Right lobe of liver (tissue), 6 donors: ENCODE measurements at regions not wholly inside any gene's neighbourhood (a gene's known extent, or its start where the extent isn't known, plus 50 kb on each side); places are given as distances from the start of the nearest gene placed in this dataset.

Experiments
- ATAC-seq, 4 donors: fragments of 200-7000 bp; cut with Tn5 transposase; one replicate each; pipeline ENCODE4 v1.9.1; 2020; ENCODE audit warnings: mild to moderate bottlenecking in 4 of 4, moderate library complexity in 4 of 4
- DNase-seq, 3 donors: peaks; one replicate each; pipeline ENCODE4 v3.0.0-alpha.2; 2020
- H3K27ac ChIP-seq, 3 donors: fragments of 200-600 bp; one replicate each; pipeline ENCODE4 v1.8.0; 2022
- H3K27me3 ChIP-seq, 2 donors: fragments of 200-600 bp; one replicate each; pipeline ENCODE4 v1.8.0; 2022
- H3K36me3 ChIP-seq, 4 donors: fragments of 200-600 bp; sonication (generic) in 1 of 4; one replicate each; pipeline versions ENCODE4 v1.5.1 to v1.8.0; 2017 to 2022; ENCODE audit warnings: control low read depth in 1 of 4
- H3K4me1 ChIP-seq, 4 donors: fragments of 200-600 bp; sonication (generic) in 1 of 4; one replicate each; pipeline versions ENCODE4 v1.5.1 to v1.8.0; 2017 to 2022; ENCODE audit warnings: control low read depth in 1 of 4
- H3K4me3 ChIP-seq, 3 donors: fragments of 200-600 bp; one replicate each; pipeline ENCODE4 v1.8.0; 2022
- H3K9me3 ChIP-seq, 4 donors: fragments of 200-600 bp; sonication (generic) in 1 of 4; one replicate each; pipeline versions ENCODE4 v1.5.1 to v1.8.0; 2017 to 2022; ENCODE audit warnings: control low read depth in 1 of 4
- CTCF ChIP-seq, 4 donors: fragments of 200-600 bp in 3 of 4; fragments of 450-650 bp in 1 of 4; IDR thresholded peaks; one replicate each; pipeline versions ENCODE4 v1.5.1 to v1.8.0; 2016 to 2022; ENCODE audit warnings: antibody characterized with exemption in 4 of 4, mild to moderate bottlenecking in 2 of 4
- POLR2A ChIP-seq: fragments of 450-650 bp; IDR thresholded peaks from one replicate; pipeline ENCODE4 v1.6.1; 2017; ENCODE audit warnings: antibody characterized with exemption, mild to moderate bottlenecking
- WGBS: methylation state at CpG from one replicate; pipeline ENCODE4 v1.1.6; 2018; ENCODE audit warnings: low coverage, low lambda C conversion rate; ENCODE audit not compliant: insufficient coverage; ENCODE audit errors: missing lambda C conversion rate; 5-methylcytosine and 5-hydroxymethylcytosine counted together
- intact Hi-C, 2 donors: fragments of 100-400 bp; cut with DNase I; formaldehyde crosslinking; loops; one replicate each; pipeline versions ENCODE4 v1.11.2 to v1.14.1; 2022
- donor health status: DM: no; HTN: yes; CAD: no.
- donor health status: DM: no; HTN: no; CAD: no.
- donor health status: DM: no; HTN: no; CAD: no.
- donor health status: DM: no; HTN: yes; CAD: no.
- donor health status: DM: no; HTN: yes; CAD: no.

DNA sequence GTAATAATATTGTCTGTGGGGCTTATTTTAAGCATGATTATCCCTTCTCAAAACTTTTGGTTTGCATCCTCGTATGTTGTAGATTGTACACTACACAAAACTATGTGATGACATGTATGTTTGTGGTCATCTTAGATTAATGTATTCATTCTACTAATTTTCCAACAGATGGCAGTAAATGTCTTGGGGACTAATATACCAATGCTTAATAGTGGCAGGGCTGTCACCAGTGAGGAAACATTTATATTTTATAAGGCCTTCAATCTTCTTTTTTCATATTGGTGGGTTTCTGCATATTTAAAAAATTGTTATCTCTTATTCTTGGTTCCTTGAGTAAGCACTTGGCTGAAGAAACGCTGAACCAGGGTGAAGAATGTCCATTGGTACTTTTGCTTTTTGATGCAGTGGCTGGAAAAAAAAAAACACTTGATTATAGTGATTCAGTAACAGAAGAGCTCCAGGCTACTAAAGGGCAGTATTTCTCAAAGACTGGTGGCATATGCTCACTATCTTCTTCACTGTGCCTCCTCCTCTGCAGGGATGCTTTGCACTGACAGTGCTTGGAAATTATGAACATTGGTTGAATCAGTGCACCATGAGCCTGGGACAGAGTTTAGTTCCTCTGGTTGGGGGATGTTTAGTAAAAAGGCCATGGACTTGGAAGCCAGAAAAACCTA lies 530.3 kb downstream of the RASEF start:
- TF ChIP-seq POLR2A (no peak), CTCF (IDR thresholded peaks at IDR 0.05) (peak; percentile 45 to 54 (median 50))
- intact Hi-C loops, result loop anchor here in 1 of 2 donors (10.0 kb wide), 1 partner anchor 72 kb away; no protein-coding TSS in a partner anchor
- WGBS, result 29% methylated on average over 2 of the region's 2 CpGs
- DNase-seq, result no peak
- no peaks in the 10 kb centered on the region for H3K36me3 ChIP-seq
- H3K4me3 ChIP-seq, result no peak overlapping the region
- no peak overlapping the region for H3K27ac ChIP-seq
- H3K4me1 ChIP-seq, result peaks cover 0 to 9% (median 1%) of the 10 kb centered on the region in 4 donors
- ATAC-seq, result peak; percentile 73 to 89 (median 80)
- no peaks in the 10 kb centered on the region for H3K27me3 ChIP-seq
- peaks cover 0 to under 1% (median 0%) of the 10 kb centered on the region in 4 donors for H3K9me3 ChIP-seq

GRCh38 chr9:82535432-82535998 lies 527.4 kb downstream of the RASEF start:
- Histone ChIP-seq H3K27ac (no peak overlapping the region), H3K9me3 (no peaks in the 10 kb centered on the region), H3K4me1 (peaks cover 0 to 18% (median 1%) of the 10 kb centered on the region in 4 donors), H3K4me3 (no peak overlapping the region), H3K36me3 (no peaks in the 10 kb centered on the region), H3K27me3 (no peaks in the 10 kb centered on the region)
- DNase-seq, result no peak
- no peak for TF ChIP-seq POLR2A
- no peak for TF ChIP-seq CTCF (IDR thresholded peaks at IDR 0.05)
- WGBS, result 53% methylated on average over 2 of the region's 2 CpGs
- intact Hi-C loops, result loop anchor here in 1 of 2 donors (10.0 kb wide), 1 partner anchor 69 kb away; no protein-coding TSS in a partner anchor
- ATAC-seq, result no peak

DNA sequence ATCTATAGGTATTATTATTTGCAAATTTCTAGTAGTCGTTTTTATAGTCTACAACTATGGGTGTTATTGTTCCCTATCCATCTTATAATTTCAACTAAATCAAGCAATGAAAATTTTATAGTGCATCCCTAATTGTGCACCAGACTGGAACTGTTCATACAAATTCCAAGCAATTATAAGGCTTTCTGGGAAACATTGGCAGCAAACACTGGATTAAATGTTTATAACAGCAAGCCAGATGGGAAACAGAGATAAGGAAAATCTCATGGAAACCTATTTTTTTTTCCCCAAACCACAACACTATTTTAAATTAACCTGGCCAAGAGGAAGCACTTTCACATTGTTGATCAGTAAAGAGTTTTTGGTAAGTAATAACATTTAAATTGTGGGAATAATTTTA lies 524.3 kb downstream of the RASEF start:
- Histone ChIP-seq H3K4me3 (no peak overlapping the region), H3K27me3 (no peaks in the 10 kb centered on the region), H3K9me3 (no peaks in the 10 kb centered on the region), H3K27ac (no peak overlapping the region), H3K36me3 (no peaks in the 10 kb centered on the region), H3K4me1 (peaks cover 0 to 9% (median 0%) of the 10 kb centered on the region in 4 donors)
- DNase-seq (no peak), ATAC-seq (no peak)
- WGBS, result 79% methylated on average over 1 of the region's 1 CpG
- TF ChIP-seq CTCF (IDR thresholded peaks at IDR 0.05), result no peak
- no peak for TF ChIP-seq POLR2A
- intact Hi-C loops, result loop anchor here in 1 of 2 donors (10.0 kb wide), 1 partner anchor 66 kb away; no protein-coding TSS in a partner anchor

GRCh38 chr9:82539146-82539545 lies 523.8 kb downstream of the RASEF start:
- TF ChIP-seq CTCF (IDR thresholded peaks at IDR 0.05), result no peak
- no peak for TF ChIP-seq POLR2A
- 81% methylated on average over 2 of the region's 2 CpGs for WGBS
- Histone ChIP-seq H3K27ac (no peak overlapping the region), H3K27me3 (no peaks in the 10 kb centered on the region), H3K36me3 (no peaks in the 10 kb centered on the region), H3K9me3 (no peaks in the 10 kb centered on the region), H3K4me1 (peaks cover 0 to 9% (median 0%) of the 10 kb centered on the region in 4 donors), H3K4me3 (no peak overlapping the region)
- intact Hi-C loops, result loop anchor here in 1 of 2 donors (10.0 kb wide), 1 partner anchor 66 kb away; no protein-coding TSS in a partner anchor
- ATAC-seq (no peak), DNase-seq (no peak)
